GM19043 (cell line): ENCODE measurements at regions not wholly inside any gene's neighbourhood (a gene's known extent, or its start where the extent isn't known, plus 50 kb on each side); places are given as distances from the start of the nearest gene placed in this dataset.

Experiments
- ATAC-seq: cut with Tn5 transposase; IDR thresholded peaks from one replicate; pipeline ENCODE4 v1.9.1; 2021; ENCODE audit warnings: low read depth; ENCODE audit not compliant: unreplicated experiment

DNA sequence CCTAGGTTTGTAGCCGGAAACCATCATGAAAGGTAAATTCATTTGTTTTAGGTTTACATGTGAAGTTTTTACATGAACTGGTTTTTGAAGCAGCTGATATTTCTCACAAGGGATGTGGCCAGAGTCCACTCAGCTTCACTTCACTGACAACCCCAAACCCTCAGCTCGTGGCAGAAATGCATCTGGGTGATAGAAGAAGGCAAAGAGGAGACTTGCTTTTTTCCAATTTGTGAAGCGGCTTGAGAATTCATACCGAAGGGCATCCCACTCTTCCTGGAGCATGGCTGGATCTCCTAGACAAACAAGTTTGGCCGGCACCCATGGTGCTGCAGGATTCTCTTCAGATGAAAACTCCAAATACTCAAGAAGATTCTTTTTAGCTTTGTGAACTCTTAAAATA lies 392.8 kb upstream of the CNR1 start:
- ATAC-seq = no peak

DNA sequence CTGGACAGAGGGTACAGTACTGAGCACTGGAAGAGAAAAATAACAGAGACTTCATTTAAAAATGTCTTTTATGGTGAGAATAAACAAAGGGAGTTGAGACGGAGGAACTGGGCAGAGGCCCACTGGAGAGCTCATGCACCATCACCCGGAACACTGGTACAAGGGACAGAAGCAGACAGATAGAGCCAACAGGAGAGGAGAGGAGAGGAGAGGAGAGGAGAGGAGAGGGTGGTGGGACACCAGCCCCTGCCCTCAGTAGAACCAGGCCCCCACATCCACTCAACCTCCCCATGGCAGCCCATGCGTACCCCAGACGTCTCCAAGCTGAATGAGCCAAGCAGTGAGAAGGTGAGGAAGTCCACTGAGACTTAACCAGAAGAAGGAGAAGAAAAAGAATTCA lies 390.5 kb upstream of the CNR1 start:
- ATAC-seq = no peak

DNA sequence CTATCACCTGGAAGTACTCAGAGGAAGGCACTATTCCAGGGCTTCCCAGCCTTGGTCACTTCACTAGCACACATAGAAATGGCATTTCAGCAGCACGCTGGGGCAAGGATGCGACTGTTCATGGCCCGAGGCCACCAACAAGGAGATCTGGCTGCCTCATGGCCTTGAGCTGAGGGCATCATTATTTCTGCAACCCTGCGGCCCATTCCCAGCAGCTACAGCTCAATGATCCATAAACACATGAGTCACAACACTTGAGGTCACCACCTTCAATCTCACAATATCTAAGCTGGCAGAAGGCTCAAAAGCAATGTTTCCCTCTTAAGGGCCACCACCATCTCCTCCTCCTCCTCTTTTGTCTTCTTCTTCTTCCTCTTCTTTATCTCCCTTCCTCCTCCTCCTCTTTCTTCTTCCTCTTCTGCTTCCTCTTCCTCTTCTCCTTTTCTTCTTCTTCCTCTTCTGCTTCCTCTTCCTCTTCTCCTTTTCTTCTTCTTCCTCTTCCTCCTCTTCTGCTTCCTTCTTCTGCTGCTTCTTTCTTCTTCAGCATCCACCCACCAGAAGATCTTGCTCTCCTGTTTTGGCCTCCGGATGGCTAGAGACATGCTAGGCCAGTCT lies 382.9 kb upstream of the CNR1 start:
- no peak for ATAC-seq

DNA sequence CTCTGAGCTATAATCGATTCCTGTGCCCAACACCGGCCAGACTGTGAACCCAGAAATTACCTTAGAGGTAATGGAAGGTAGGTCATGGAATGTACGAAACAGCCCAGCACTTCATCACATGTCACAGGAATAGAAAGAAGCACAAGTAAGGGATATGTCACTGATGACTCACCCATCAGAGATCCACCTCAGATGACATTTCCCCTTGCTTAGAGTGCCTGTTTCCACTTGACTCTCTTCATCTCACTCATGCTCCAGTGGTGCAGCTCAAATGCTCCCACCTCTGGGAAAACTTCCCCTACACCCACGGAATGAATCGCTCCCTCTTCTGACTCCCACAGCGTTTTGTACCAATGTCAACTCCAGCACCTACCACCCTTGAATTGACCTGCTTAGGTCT lies 381.6 kb upstream of the CNR1 start:
- ATAC-seq = no peak

DNA sequence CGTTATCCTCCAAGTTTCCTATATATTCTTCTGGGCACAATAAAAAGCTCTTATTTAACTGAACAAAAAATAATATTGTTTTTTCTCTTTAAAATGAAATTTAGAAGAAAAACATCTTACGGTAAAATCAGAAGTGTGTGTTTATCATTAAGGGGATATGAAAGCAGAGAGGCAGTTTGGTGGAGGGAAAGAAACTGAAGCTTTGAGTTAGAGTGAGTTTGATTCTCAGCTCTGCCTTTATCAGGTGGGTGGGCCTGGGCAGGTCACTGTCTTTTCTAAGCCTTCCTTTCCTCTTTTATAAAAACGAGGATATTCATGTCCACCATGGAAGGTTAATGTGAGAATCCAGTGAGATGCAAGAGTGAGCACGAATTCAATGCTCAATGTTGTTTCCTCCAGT lies 379.8 kb upstream of the CNR1 start:
- no peak for ATAC-seq

DNA sequence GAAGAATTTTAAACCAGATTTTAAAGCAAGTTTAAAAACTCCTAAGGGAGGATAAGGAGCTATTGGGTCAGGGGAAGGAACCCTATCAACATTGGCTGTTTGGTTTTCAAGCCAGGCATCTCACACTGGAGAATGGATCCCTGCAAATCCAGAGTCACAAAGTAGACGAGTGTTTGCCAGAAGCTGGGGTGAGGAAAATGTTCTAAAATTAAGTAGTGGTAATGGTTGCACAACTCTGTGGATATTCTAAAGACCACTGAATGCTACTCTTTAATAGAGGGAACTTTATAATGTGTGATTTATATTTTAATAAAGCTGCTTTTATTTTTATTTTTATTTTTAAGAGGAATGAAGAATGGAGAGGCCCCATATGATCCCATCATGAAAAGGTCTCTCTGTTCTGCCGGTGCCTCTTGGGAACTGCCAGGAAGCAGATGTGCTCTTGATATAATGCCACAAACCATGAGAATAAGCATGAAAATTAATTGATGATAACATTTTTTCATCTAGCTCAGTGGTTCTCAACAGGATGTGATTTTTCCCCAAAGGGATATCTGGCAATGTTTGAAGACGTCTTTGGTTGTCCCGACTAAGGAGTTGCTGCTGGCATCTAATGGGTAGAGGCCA lies 379.0 kb upstream of the CNR1 start:
- no peak for ATAC-seq

DNA sequence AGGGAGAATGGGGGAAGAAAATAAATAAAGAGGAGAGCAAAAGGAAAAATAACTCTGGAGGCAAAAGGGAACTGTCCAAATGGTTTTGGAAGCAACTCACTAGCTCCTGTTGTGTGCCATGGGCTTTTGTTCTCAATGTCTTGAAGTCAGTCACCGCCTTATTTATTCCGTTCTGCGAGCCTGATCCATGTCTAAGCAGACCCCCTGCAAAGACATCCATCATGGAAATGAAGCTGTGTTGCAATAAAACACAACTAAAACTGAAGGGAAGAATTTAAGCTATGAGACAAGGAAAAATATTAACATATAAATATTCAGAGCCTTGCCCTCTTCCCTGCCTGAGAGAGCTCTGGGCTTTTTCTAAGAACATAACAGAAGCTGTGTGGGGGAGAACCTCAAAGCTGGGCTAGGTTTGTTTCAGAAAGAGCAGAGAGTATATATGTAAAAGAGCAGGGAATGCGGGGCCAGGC lies 373.2 kb upstream of the CNR1 start:
- ATAC-seq = no peak

DNA sequence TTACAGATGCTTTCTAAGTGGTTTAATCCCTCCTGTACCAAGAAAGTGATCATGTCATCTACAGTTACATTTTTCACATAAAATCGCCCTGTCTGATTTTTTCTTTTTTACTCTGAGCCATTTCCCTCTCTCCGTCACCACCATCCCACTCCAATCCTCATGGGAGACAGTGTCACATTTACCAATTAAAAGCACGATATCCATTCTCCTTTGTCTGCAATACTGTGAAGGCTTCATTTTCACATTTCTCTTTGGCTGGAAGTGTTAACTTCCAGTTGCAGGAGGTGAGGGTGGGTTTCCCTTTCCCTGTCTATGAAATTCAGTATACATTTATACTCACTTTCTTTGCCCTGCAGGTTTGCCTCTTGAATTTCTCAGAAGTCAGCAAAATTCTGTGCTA lies 372.7 kb upstream of the CNR1 start:
- no peak for ATAC-seq

DNA sequence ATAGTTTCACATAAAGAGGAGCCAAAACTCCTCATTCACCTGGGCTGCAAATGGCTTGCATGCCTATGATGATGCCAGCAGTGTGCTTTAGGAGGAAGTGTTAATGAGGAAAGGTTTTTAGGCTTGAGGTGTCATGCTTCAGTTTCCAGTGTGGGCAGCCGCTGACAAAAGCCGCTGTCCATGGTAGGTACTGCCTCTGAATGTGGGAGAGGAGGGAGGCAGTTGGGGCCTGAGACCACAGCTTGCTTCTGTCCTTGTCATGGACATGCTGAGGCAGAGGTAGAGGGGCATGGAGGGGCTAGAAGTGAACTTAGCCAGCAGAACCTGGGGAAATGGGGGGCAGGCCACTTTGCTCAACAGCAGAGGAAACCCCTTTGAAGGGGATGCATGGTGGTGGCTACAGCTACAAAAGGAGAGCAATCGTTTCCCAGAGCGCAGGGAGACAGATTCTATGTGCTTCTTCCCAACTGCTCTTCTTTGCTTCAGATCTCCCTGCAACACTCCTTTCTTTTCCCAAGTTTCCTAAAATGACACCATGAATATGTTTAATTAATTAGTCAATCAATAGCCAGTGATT lies 372.1 kb upstream of the CNR1 start:
- ATAC-seq = no peak

DNA sequence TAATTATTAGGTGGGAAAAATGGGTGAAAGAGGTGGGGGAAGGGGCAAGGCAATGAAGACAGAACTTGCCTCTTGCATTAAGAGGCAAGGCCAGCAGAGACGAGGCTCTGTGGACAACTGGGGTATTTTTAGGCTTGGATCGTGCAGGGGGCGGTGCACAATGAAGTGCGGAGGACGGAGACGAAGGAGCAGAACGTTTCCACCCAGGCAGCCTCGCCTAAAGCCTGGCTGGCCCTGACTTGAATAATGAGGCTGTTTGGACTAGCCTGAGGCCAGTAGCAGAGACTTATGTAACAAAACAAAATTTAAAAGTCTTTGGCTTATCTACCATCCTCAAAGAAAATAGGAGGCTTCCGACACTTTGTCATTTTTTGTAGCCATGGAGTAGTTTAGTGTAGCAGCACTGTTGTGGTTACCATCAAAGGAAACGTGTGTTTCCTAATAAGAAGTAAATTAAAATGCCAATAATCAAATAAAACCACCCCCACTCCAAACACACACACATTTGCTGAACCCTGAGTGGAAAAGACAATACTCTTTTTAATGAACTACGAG lies 370.0 kb upstream of the CNR1 start:
- ATAC-seq = no peak

DNA sequence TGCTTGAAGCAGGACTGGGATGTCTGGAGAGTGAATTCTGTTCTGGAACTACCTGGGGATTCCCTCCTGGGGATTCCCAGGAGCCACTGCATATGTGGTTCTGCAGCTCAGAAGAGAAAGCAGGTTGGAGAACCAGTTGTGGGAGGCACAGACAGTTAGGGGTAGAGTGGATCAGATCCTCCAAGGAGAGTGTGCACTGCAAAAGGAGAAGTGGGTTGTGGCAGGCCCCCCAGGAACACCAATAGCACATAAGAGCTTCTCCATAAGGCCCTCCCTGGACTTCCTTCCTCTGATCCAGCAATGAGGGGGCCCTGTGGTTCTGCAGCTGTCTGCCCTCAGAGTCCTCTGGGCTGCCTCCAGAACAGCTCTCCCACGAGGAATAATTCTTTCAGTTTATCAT lies 369.2 kb upstream of the CNR1 start:
- no peak for ATAC-seq

DNA sequence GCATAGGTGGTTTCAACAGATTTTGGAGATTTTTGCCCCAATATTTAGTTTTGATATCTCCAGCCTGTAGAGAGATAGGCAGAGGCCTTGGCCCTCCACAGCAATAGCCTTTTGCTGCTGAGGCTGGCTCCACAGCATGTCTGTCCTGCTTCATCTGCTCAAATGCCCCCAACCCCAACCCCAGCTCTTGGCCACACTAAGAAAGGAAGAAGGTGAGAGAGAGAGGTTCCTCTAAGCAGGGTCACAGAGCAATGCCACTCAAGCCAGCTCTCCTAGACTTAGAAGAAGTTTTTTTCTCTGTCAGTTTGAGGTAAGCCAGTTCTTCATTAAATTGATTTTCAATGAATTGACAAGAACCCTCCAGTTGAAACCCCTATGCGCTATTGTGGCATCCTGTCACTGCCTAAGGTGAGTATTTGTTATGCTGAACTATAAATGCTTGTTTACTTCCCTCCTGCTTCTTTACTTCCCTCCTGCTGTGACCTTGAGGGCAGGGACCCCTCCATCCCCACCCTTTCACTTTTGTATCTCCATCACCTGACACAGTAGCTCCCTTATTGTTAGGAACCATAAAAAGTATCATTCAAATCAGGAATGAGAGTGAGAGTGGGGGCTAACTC lies 366.2 kb upstream of the CNR1 start:
- ATAC-seq = no peak

DNA sequence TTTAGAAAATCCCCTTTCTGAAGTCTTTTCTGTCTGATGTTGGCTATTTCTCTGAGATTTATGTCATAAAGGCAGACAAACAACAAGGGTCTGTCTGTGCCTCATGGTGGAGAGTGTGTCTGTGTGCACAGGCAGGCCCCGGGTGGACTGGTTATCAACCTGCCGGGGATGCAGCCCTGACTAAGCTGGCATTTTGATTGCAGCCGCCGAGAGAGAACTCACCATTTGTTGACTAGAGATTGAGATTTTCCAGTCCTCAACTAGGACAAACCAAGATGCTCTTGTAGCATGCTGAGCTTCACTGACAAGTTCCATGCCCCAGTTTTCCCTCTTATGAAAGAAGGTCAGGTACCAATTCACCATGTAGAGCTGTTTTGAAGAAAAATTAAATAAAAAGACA lies 363.6 kb upstream of the CNR1 start:
- no peak for ATAC-seq

DNA sequence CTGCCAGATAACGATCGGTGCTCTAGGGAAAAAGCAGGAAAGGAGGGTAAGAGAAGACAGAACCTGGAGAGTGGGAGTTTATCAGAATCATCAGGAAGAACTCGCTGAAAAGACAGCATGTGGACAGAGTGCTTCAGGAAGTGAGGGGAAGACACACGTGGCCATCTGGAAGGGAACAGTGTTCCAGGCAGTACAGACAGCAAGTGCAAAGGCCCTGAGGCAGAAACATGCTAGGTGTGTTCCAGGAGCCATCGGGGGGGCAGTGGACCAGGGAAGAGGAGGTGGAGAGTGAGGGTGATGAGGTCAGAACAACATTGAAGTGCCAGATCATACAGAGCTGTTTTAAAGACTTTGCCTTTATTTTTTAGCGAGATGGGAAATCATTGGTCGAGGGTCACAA lies 354.3 kb upstream of the CNR1 start:
- ATAC-seq = no peak

DNA sequence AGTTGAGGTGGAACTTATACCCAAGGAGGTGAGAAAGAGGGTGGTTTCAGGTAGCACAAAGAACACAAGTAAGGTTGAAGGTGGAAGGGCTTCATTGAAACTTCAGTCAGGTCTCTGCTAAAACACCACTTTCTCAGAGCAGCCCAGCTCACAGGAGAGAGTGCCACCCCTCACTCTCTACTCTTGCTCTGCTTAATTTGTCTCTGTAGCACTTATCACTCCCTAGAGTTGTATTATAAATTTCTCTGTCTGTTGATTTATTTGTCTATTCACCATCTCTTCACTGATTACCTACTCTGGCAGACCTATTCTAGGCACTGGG lies 353.8 kb upstream of the CNR1 start:
- ATAC-seq = no peak

DNA sequence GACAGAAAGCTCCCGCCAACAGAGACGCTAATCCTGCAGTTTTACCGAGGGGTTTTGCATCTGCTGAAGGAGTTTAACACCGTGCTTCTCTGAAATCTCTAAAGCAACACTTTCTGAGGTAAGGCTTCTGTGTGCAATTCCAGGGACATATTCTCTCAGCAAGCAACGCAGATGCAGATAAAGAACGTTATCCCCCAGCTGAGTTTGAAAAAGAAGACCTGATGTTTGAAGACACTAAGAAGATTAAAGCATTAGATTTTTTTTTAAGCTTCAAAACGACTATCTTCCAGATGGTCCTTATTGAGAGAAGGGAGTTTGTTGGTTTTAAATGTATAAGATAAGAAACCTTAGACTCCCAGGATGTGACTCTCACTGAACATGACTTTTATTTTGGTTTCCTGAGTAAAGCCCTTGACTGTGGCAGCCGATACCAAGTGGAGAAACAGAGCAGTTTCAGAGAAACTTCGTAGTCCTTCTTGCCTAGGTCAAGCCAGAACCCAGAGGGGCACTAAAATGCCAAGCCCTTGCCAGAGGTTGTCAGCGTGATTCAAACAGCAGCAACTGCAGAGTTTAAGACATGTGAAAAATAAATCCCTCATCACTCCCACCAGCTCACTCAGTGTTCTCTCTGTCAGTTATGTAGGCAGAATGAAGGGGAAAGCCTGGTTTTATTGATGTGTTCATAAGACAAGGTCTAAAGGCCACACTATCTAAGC lies 353.3 kb upstream of the CNR1 start:
- no peak for ATAC-seq

DNA sequence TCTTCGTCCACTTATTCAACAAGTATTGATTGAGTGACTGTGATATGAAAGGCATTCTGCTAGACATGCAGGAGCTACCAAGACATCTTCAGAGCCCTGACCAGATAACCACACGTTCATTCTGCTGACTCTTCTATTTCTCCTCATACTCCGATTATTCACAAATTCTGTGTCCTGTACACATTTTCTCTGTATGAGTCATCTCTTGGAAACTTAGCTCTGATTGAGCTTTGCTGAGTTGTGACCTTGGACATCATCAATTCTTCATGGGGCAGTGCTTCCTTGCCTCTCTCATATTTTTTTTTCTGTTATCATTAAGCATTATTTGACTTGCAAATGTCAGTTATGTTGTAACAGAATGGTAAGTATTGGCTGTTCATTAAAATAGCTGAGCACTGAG lies 351.6 kb upstream of the CNR1 start:
- ATAC-seq = no peak

DNA sequence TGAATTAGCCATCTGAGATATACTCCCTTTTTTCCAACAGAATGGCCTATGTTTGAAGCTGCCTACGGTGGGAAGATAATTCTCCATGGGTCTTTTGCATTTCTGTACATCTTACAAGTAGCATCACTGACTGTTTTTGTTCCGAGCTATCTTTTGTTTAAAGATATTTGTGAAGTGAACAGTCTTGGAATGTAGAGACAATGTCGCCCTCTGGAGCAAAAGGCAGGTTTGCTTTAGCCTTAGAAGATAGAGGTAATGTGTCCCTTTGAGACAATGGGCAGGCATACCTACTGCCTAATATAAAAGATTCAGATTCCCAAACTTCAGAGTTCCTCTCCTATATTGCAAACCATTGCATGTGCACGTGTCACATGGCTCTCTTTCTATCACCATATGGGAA lies 347.8 kb upstream of the CNR1 start:
- no peak for ATAC-seq

DNA sequence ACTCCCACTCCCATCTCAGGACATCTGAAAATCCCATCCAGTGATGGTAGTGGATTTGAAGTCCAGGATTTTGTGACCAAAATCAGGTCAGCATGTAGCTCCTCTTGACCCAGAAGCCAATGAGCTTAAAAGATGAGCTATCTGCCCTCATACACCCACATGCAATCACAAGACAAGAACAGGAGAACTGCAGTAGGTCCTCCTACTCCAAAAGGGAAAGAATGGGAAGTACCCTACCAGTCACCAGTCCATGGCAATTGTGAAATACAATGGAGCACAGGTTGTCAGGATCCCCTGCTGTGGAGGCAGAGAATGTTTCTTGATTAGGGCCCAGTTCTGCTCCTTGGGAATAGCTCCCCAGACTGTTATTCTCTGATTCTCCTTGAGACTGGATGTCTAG lies 347.3 kb upstream of the CNR1 start:
- no peak for ATAC-seq

DNA sequence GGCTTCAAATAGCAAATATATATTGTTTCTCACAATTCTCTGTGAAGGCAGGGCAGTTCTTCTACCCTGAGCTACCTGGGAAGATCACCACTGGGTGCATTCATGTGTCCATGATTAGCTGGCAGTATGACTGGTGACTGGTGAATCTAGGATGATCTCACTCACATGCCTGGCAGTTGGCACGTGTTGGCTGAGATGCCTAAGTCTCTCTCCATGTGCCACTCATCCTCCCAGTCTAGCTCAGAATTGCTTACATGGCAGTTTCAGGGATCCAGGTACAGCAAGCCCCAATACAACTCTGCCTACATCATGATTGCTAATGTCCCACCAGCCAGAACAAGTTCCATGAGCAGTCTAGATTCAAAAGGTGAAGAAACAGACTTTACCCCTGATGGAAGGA lies 346.8 kb upstream of the CNR1 start:
- ATAC-seq = no peak

DNA sequence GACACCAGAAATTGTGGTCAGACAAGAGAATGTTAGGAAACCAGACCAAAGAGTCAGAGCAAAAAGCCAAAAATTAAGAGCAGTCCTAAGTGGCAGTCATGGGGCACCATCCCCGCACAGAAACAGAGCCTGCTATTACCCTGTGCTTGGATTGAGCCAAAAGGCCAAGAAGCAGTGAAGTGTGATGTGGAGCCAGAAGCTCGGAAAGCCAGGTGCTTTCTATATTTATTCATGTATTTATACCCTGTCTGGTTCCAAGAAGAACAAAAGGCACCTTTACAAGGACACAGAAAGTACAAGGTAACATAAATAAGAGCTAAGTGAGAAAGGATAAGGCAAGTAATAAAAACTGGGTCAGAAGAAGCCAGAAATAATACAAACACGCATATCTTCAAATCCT lies 336.2 kb upstream of the CNR1 start:
- no peak for ATAC-seq
